GM12891 (cell line): ENCODE measurements at regions not wholly inside any gene's neighbourhood (a gene's known extent, or its start where the extent isn't known, plus 50 kb on each side); places are given as distances from the start of the nearest gene placed in this dataset.

Experiments
- PAX5 ChIP-seq: IDR thresholded peaks from 2 replicates; pipeline ENCODE4 v1.6.1; 2011; ENCODE audit warnings: low read length, moderate library complexity, mild to moderate bottlenecking; ENCODE audit not compliant: insufficient read depth, severe bottlenecking
- POLR2A ChIP-seq: IDR thresholded peaks from 2 replicates; pipeline ENCODE4 v1.6.1; 2011; ENCODE audit warnings: low read depth, low read length, control low read depth
- POLR2AphosphoS5 ChIP-seq: IDR thresholded peaks from 2 replicates; pipeline ENCODE4 v1.6.1; 2011; ENCODE audit warnings: low read depth, low read length, control low read depth
- POU2F2 ChIP-seq: IDR thresholded peaks from 2 replicates; pipeline ENCODE4 v1.6.1; 2011; ENCODE audit warnings: low read depth, mild to moderate bottlenecking, control low read depth, low read length, moderate library complexity
- SPI1 ChIP-seq: IDR thresholded peaks from 2 replicates; pipeline ENCODE4 v1.6.1; 2011; ENCODE audit warnings: low read depth, low read length, control low read depth
- TAF1 ChIP-seq: IDR thresholded peaks from 2 replicates; pipeline ENCODE4 v1.6.1; 2011; ENCODE audit warnings: low read depth, low read length, control low read depth

DNA sequence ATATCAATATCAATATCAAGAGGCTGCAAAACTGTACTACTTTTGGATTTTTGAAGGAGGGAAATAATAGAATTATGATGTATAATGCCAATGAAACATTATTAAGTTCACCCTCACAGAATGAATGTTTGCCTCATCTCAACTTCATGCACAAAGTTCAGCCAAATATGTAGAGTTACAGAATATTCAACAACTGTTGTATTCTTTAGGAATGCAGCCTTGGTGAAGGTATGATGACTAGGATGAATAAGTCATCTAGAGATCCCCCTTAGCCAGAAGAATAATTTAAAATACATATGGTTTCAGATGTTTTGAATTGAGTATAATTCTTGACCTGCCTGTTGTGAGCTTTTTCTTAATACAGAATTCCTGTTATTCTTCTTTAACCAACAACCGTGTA is 308.3 kb downstream of the COX7C start:
- TF ChIP-seq POLR2AphosphoS5 (no peak), POLR2A (no peak), TAF1 (no peak), POU2F2 (no peak), SPI1 (no peak), PAX5 (no peak)
